ENCODE measurements at regions not wholly inside any gene's neighbourhood (a gene's known extent, or its start where the extent isn't known, plus 50 kb on each side); places are given as distances from the start of the nearest gene placed in this dataset.
"Not testable (repeated sequence)": the region's sequence is repeated elsewhere in the genome, so short reads cannot be mapped to it uniquely, and the experiment has no call there.

- TF ChIP-seq ETS1 (IDR thresholded peaks at IDR 0.05); EZH2 (IDR thresholded peaks at IDR 0.05; ENCODE audit: low read depth, unreplicated experiment); EZH2phosphoT487 (IDR thresholded peaks at IDR 0.05; ENCODE audit: unreplicated experiment); CREB1 (CRISPR knock-in tag; IDR thresholded peaks at IDR 0.05; ENCODE audit: low read depth); POLR2AphosphoS5 (IDR thresholded peaks at IDR 0.05; ENCODE audit: low read depth); JUNB (IDR thresholded peaks at IDR 0.05; ENCODE audit: unreplicated experiment); REST (IDR thresholded peaks at IDR 0.05; ENCODE audit: unreplicated experiment): not testable (repeated sequence)
- TF ChIP-seq, protein P1, sequence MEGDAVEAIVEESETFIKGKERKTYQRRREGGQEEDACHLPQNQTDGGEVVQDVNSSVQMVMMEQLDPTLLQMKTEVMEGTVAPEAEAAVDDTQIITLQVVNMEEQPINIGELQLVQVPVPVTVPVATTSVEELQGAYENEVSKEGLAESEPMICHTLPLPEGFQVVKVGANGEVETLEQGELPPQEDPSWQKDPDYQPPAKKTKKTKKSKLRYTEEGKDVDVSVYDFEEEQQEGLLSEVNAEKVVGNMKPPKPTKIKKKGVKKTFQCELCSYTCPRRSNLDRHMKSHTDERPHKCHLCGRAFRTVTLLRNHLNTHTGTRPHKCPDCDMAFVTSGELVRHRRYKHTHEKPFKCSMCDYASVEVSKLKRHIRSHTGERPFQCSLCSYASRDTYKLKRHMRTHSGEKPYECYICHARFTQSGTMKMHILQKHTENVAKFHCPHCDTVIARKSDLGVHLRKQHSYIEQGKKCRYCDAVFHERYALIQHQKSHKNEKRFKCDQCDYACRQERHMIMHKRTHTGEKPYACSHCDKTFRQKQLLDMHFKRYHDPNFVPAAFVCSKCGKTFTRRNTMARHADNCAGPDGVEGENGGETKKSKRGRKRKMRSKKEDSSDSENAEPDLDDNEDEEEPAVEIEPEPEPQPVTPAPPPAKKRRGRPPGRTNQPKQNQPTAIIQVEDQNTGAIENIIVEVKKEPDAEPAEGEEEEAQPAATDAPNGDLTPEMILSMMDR (conservative IDR thresholded peaks at IDR 0.05; ENCODE audit: low read depth in 2 of 2): not testable (repeated sequence)
These were observed 83.9 kb upstream of the RANBP6 start for GRCh38 chr9:6099346-6099745.

All from GM23338 (cell line).